Keratinocyte (primary cell): ENCODE measurements at regions not wholly inside any gene's neighbourhood (a gene's known extent, or its start where the extent isn't known, plus 50 kb on each side); places are given as distances from the start of the nearest gene placed in this dataset.

Experiments
- DNase-seq: peaks from one replicate; pipeline ENCODE4 v3.0.0-alpha.2; 2011; ENCODE audit warnings: low read depth, missing footprints, low spot score
- FAIRE-seq: peaks from 2 replicates; lab custom pipeline; 2011; peaks lifted over from hg19 to GRCh38; lab: Jason Lieb, UNC
- H2AFZ ChIP-seq: 2 replicates; pipeline ENCODE4 v1.6.0; 2012; ENCODE audit warnings: low read length, control low read depth, inconsistent platforms; ENCODE audit not compliant: control insufficient read depth
- H3K27ac ChIP-seq: 2 replicates; pipeline ENCODE4 v1.5.1; 2011; ENCODE audit warnings: low read length; ENCODE audit not compliant: control insufficient read depth, insufficient read depth
- H3K27me3 ChIP-seq: 3 replicates; pipeline ENCODE4 v1.6.0; 2011; ENCODE audit warnings: low read length; ENCODE audit not compliant: control insufficient read depth, insufficient read depth; ENCODE audit errors: extremely low read depth
- H3K36me3 ChIP-seq, 2 experiments: 2 replicates in 1 of 2; 3 replicates in 1 of 2; pipeline ENCODE4 v1.5.1; 2011; ENCODE audit warnings: low read length in 2 of 2, mild to moderate bottlenecking in 1 of 2; ENCODE audit not compliant: control insufficient read depth in 2 of 2, insufficient read depth in 2 of 2; ENCODE audit errors: extremely low read depth in 1 of 2
- H3K4me1 ChIP-seq: 3 replicates; pipeline ENCODE4 v1.5.1; 2011; ENCODE audit warnings: low read length; ENCODE audit not compliant: control insufficient read depth, insufficient read depth; ENCODE audit errors: extremely low read depth
- H3K4me2 ChIP-seq: 3 replicates; pipeline ENCODE4 v1.6.0; 2011; ENCODE audit warnings: low read depth, low read length; ENCODE audit not compliant: control insufficient read depth, insufficient read depth; ENCODE audit errors: extremely low read depth
- H3K4me3 ChIP-seq, 3 experiments: fragments of 200-600 bp in 1 of 3; sonication (generic) in 1 of 3; 2 replicates in 2 of 3; 3 replicates in 1 of 3; pipeline ENCODE4 v1.5.1; 2011 to 2016; ENCODE audit warnings: low read length in 3 of 3, mild to moderate bottlenecking in 3 of 3, control low read depth in 2 of 3, inconsistent platforms in 1 of 3, low read depth in 1 of 3, mixed read lengths in 1 of 3, mixed run types in 1 of 3, moderate library complexity in 1 of 3; ENCODE audit not compliant: control insufficient read depth in 2 of 3, insufficient read depth in 2 of 3; ENCODE audit errors: extremely low read depth in 1 of 3
- H3K79me2 ChIP-seq: 2 replicates; pipeline ENCODE4 v1.6.0; 2012; ENCODE audit warnings: low read length; ENCODE audit not compliant: control insufficient read depth, insufficient read depth
- H3K9ac ChIP-seq: 3 replicates; pipeline ENCODE4 v1.6.0; 2011; ENCODE audit warnings: low read length; ENCODE audit not compliant: control insufficient read depth, insufficient read depth; ENCODE audit errors: extremely low read depth
- H3K9me1 ChIP-seq: 3 replicates; pipeline ENCODE4 v1.6.0; 2011; ENCODE audit warnings: low read length; ENCODE audit not compliant: control insufficient read depth, insufficient read depth; ENCODE audit errors: extremely low read depth
- H3K9me3 ChIP-seq: 2 replicates; pipeline ENCODE4 v1.5.1; 2012; ENCODE audit warnings: low read depth, low read length; ENCODE audit not compliant: control insufficient read depth
- H4K20me1 ChIP-seq: 3 replicates; pipeline ENCODE4 v1.6.0; 2011; ENCODE audit warnings: low read length; ENCODE audit not compliant: control insufficient read depth, insufficient read depth; ENCODE audit errors: extremely low read depth
- CTCF ChIP-seq, 3 experiments: IDR thresholded peaks in 1 of 3; conservative IDR thresholded peaks in 1 of 3; optimal IDR thresholded peaks in 1 of 3; 2 replicates in 2 of 3; 3 replicates in 1 of 3; pipeline versions ENCODE3 to v1.5.1; 2011; ENCODE audit warnings: low read length in 3 of 3, mild to moderate bottlenecking in 3 of 3, moderate library complexity in 2 of 3, control low read depth in 1 of 3, inconsistent platforms in 1 of 3; ENCODE audit not compliant: insufficient read depth in 2 of 3; ENCODE audit errors: extremely low read depth in 1 of 3
- EZH2 ChIP-seq: IDR thresholded peaks from one replicate; pipeline ENCODE4 v1.6.1; 2012; ENCODE audit warnings: inconsistent platforms, mild to moderate bottlenecking, low read length, moderate library complexity
- dilution Hi-C: fragments of 300-500 bp; cut with MboI; formaldehyde crosslinking; loops from one replicate; pipeline ENCODE4 v1.7.0; 2020; ENCODE audit warnings: low sequenced_read_pairs; ENCODE audit not compliant: extremely low pct_ligation_motif_present

DNA sequence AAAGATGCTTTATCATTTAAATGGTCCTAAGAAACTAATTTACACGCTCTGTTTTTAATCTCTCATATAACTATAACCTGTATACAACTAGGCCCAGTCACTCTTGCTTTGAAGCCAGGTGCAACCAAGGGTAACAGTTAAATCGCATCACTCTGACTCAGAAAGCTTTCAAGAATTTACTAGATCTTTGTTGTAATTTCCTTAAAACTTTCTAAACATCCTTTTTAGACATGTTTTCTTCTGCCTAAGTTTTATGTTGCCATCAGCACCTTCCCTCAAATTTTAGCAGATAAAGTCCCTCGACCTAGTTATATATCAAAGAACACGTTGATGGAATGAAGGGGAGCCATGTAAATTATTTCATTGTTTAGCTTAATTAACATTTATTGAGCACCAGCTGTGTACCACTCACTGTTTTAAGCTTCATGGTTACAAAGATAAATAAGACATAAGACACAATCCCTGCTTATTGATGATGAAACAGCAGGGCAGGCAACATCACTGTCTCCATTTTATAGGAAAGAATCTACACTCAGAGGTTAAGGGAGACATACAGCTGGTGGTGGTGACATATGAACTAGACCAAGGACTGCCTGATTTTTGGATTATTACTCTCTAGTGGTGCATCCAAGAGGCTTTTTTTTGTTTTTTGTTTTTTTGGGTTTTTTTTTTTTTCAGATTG is 101.0 kb downstream of the CD200R1L start:
- no peak for TF ChIP-seq EZH2
- no peak for TF ChIP-seq CTCF (optimal IDR thresholded peaks at IDR 0.05 in 1 of 3, IDR thresholded peaks at IDR 0.05 in 1 of 3, conservative IDR thresholded peaks at IDR 0.05 in 1 of 3; ENCODE audit: extremely low read depth in 1 of 3, insufficient read depth in 2 of 3, low read length in 3 of 3)
- H3K4me3 ChIP-seq = no peak overlapping the region
- H3K9ac ChIP-seq = no peak overlapping the region
- no peak overlapping the region for H3K27ac ChIP-seq
- H3K79me2 ChIP-seq = no peaks in the 10 kb centered on the region
- H3K9me1 ChIP-seq = no peaks in the 10 kb centered on the region
- H3K27me3 ChIP-seq = no peaks in the 10 kb centered on the region
- dilution Hi-C loops = no loop called here
- H2AFZ ChIP-seq = no peak overlapping the region
- H3K36me3 ChIP-seq = no peaks in the 10 kb centered on the region
- DNase-seq = no peak
- H4K20me1 ChIP-seq = no peaks in the 10 kb centered on the region
- no peaks in the 10 kb centered on the region for H3K9me3 ChIP-seq
- no peak overlapping the region for H3K4me2 ChIP-seq
- H3K4me1 ChIP-seq = no peaks in the 10 kb centered on the region
- no peak for FAIRE-seq

GRCh38 chr3:112744825-112745566 is 101.7 kb downstream of the CD200R1L start:
- Histone ChIP-seq H3K4me1 (no peaks in the 10 kb centered on the region), H4K20me1 (no peaks in the 10 kb centered on the region), H3K4me2 (no peak overlapping the region), H3K9ac (no peak overlapping the region), H3K9me1 (no peaks in the 10 kb centered on the region), H3K27me3 (no peaks in the 10 kb centered on the region), H3K27ac (no peak overlapping the region), H3K36me3 (no peaks in the 10 kb centered on the region), H3K9me3 (no peaks in the 10 kb centered on the region), H3K79me2 (no peaks in the 10 kb centered on the region), H2AFZ (no peak overlapping the region), H3K4me3 (no peak overlapping the region)
- no peak for FAIRE-seq
- dilution Hi-C loops = no loop called here
- TF ChIP-seq CTCF (optimal IDR thresholded peaks at IDR 0.05 in 1 of 3, IDR thresholded peaks at IDR 0.05 in 1 of 3, conservative IDR thresholded peaks at IDR 0.05 in 1 of 3; ENCODE audit: extremely low read depth in 1 of 3, insufficient read depth in 2 of 3, low read length in 3 of 3) = no peak
- no peak for TF ChIP-seq EZH2
- no peak for DNase-seq
